ENCODE measurements at regions not wholly inside any gene's neighbourhood (a gene's known extent, or its start where the extent isn't known, plus 50 kb on each side); places are given as distances from the start of the nearest gene placed in this dataset.

DNA sequence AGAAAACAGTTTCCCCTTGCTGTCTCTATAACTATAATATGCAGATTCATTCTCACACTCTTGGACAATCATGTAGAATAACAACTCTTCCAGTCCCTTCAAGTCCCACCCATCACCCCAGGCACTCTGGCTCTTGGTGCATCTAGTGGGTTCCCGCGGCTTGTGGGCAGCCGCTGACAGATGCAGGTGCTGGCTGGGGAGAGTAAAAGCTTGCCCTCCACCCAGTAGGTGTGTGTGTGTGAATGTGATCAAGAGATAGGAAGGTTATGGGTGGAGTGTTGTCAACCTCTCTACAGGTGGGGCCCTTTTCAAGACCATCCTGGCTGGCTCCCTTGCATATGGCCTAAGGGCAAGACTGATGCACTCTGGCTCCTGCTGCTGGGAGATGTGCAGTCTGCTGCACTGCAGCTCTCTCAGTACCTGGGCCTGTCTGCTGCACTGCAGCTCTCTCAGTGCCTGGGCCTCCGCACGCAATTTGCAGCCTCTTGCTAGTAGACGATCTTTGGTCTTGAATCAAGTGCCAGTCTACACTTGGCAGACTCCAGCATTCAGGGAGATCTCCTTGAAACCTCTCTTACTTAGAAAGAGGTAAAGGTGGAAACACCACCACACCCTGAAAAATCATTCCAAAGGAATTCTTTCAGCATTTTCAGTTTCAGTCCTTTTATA is 189.7 kb upstream of the GDNF start:
- no peak for DNase-seq (ENCODE audit: low read depth in 3 of 3)

DNA sequence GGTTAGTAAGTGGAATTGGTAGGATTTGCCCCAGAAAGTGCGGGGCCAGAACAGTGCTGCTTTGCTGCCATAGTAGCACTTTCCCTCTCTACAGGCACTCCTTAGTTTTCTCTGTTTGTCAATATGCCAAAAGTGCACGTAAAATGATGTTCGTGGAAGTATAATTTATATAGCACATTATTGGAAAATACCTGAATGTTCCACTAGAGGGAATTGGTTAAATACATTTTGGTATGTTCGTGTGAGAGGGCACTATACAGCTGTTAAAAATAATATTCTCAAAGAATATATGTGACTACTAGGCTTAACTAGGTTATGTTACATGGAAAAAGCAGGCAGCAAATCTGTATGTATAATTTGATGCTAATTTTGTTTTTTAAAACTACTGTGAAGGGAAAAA is 184.0 kb upstream of the GDNF start:
- no peak for DNase-seq (ENCODE audit: low read depth in 3 of 3)

DNA sequence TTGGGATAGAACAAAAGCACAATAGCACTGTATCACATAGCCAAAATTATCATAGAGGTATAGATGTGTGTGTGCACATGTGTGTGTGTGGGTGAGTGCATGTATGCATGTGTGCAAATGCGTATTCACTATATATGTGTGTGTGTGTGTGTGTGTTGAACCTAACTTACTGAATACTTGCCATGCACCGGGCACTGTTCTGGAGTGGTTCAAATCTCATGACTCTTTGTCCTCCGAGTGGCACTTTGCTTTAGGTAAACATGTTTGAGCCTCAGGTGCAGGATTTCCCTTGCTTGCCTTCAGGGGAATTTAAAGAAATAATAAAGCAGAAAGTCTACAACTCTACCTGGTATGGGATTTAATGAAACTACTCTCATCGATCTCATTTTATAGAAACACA is 183.5 kb upstream of the GDNF start:
- no peak for DNase-seq (ENCODE audit: low read depth in 3 of 3)

- no peak for DNase-seq (ENCODE audit: low read depth in 3 of 3)
Observed at GRCh38 chr5:38022631-38023030, 182.8 kb upstream of the GDNF start.

DNA sequence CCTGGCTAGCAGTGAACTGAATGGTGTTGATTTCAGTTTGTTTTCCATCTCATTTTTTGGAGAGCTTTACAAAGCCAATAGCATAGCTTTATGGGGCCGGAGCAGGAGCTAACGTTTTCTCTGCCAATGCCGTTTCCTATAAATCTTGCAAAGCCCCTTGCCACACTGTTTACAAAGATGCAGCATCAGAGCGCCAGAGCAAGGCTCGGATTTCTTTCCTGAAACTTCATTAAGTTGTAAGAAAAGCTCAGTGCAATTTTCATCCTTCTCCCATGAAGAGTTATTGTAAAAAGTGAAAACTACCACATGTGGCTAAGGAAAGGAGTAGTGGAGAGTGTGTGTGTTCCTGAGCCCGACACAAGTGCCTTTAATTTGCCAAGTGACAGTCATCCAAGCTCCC is 178.2 kb upstream of the GDNF start:
- no peak for DNase-seq (ENCODE audit: low read depth in 3 of 3)

DNA sequence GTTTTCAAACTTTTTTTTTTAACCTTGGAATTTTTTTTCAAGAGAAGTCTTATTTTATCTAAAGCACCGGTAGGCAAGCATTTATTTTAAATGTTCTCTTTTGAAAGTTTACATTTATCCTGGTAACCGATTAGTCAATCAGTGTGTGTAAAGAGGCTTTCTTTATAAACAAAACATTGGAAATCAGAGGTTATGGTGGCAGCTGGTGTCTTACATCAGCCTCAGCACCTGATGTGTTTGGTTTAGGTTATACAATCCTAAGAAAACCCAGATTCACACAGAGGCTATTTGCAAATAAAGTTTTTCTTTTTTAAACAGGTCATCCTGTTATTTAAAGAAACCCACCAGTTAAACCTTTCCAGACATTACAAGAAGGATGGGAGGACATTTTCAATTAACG is 173.3 kb upstream of the GDNF start:
- DNase-seq (ENCODE audit: low read depth in 3 of 3), result no peak

DNA sequence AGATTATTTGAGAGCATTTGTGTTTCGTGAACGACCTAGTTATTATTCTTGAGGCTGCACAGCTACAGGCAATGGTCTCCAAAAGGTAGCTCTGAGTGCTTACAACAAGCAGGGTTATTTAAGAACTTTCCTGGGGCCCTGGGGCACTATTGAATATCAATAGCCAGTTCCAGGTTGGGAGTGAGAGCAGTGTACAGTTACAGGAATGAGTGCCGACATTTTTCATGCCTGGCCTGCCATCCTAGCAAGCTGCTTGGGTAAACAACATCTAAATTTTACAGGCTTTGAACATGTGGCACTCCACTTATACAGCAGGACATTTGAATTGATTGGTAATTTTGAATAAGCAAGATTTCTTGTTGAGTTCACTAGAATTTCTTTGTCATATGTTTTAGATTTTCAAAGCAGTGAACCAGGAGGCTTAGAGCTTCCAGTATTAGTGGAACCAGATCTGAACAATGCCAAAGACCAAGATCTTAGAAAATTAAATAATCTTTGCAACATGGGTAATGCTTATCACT is 171.9 kb upstream of the GDNF start:
- DNase-seq (ENCODE audit: low read depth in 3 of 3), result no peak

DNA sequence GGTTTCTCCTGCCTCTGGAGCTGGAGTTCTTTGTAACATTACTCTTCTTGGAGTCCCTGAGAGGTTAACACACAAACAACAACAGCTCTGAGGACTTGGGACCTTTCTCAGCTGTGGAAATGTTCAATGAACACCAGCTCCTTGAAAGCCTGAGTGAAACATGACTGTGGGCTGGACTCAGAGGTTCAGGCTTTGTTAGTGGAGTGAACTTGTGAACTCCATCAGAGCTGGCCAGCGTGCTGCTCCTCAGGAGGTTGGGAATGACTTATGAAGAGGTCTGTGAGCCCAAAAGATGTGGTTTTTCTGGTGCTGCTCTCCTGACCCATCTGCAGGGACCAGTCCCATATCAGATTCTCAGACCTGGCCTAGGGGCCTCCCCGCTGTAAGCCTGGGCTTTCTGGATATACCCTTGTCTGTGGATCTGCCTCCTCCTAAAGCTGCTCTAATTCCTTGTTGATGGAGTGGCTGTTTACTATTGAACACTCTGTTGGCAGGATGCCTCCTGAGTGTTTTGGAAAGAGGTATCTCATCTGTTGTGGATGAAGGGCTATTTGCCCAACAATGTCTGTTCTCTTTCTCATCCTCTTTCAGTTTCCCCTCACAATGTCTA is 170.0 kb upstream of the GDNF start:
- DNase-seq (ENCODE audit: low read depth in 3 of 3), result no peak

- no peak for DNase-seq (ENCODE audit: low read depth in 3 of 3)
Observed at GRCh38 chr5:38008198-38008597, 168.4 kb upstream of the GDNF start.

GRCh38 chr5:37999593-37999992 is 159.8 kb upstream of the GDNF start:
- DNase-seq (ENCODE audit: low read depth in 3 of 3), result no peak

DNA sequence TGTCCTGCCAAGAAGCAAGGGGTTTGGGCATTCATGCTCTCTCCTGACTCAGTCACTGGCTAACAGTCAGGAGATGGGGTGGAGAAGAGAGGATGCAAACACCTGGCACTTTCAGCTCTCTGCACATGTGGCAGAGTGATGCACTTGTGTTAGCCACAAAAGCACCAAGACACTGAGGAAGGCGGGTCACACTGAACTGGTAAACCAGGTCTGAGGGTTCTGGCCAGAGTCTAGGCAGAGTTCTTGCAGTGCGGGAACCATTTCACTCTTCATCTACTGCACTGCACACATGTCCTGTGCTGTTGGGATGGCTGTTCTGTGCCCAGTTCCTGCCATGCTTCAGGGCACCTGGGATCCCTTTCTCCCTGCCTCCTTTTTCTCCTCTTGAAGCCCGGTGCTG is 157.1 kb upstream of the GDNF start:
- DNase-seq (ENCODE audit: low read depth in 3 of 3), result no peak

DNA sequence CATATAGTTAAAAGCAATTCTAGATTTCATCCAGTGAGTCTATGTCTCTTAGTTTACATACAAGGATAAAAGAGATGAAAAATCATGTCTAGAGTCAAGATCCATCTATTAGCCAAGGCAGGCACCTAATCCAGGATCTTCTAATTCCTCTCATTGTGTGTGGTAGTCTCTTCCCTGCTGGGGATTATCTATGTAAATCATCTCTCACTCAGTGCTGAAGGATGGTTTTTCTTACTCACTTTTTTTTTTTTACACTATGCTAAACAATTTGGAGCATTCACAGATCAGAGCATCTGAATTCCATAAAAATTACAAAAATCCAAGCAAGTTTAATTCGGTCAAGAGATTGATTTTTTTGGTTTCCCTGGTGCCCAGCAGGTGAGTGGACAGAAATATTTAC is 154.9 kb upstream of the GDNF start:
- DNase-seq (ENCODE audit: low read depth in 3 of 3), result no peak

- no peak for DNase-seq (ENCODE audit: low read depth in 3 of 3)
Observed at GRCh38 chr5:37991301-37992299, 151.8 kb upstream of the GDNF start.

DNA sequence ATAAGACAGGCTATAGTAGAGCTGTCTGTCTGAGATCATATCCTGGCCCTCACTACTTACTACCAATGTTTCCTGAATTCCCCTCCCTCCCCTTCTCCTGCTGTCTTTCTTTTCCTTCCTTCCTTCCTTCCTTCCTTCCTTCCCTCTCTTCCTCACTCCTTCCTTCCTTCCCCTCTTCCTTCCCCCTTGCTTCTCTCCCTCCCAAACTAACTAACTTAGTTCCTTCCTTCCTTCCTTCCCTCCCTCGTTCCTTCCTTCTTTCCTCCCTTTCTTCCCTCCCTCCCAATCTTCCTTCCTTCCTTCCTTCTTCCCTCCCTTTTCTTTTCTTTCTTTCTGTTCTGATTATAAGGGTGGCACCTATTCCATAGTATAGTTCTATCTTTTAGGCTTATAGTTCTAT is 150.0 kb upstream of the GDNF start:
- no peak for DNase-seq (ENCODE audit: low read depth in 3 of 3)

- DNase-seq (ENCODE audit: low read depth in 3 of 3), result no peak
Observed at GRCh38 chr5:37988454-37989046, 148.7 kb upstream of the GDNF start.

DNA sequence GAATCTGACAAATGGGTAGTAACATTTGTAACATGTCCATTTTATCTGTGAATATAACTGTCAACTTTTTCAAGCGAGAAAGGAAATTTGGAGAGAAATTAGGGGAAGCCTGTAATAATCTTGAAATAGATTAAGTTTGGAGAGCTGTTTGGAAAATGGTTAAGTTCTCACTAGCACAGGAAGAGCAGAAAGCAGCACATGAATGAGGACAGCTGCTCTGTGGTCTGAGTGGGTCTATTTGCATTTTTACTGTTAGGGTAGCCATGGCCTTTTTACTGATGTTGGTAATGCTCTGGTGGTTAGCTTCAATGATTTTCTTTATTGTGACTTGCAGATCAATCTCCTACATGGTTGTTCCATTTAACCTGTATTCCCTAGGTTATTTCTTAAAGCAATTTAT is 144.5 kb upstream of the GDNF start:
- no peak for DNase-seq (ENCODE audit: low read depth in 3 of 3)

GRCh38 chr5:37983463-37983862 is 143.6 kb upstream of the GDNF start:
- no peak for DNase-seq (ENCODE audit: low read depth in 3 of 3)

GRCh38 chr5:37979559-37979958 is 139.7 kb upstream of the GDNF start:
- no peak for DNase-seq (ENCODE audit: low read depth in 3 of 3)

- DNase-seq (ENCODE audit: low read depth in 3 of 3), result no peak
Observed at GRCh38 chr5:37975531-37975930, 135.7 kb upstream of the GDNF start.

GRCh38 chr5:37971483-37972024 is 131.7 kb upstream of the GDNF start:
- DNase-seq (ENCODE audit: low read depth in 3 of 3), result no peak

DNA sequence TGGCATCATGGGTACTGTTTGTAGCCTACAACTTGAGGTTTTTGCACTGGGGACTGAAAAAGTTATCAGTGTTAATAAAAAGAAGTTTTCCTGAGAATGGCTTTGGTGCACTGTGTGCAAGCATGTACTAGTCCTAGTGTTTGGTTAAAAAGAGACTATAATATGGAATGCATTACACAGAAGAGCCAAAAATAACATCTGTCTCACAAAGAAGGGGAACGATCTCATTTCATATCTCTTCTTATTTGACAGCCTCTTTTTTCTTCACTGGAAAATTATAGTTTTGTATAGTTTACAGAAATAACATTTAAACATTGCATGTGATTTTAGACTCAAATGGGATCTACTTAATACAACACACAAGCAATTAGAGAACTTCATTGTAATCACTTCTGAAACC is 127.0 kb upstream of the GDNF start:
- no peak for DNase-seq (ENCODE audit: low read depth in 3 of 3)

DNA sequence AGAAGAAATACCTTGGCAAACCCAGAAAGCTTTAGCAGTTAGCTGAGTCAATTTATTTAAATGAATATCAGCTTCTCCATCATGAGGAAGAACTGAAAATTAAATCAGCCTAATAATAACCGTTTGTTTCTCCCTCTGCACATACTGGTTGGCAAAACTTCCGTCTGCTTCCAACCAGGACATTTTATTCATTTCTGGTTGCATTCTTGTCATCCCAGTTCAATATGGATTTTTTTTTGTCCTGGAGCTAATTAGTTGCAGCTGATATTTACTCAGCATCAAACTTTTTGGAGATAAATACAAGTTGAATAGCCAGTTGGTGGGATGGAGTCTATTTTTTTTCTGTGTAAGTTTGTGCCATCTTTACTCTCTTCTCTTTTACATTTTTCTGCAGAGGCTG is 126.5 kb upstream of the GDNF start:
- no peak for DNase-seq (ENCODE audit: low read depth in 3 of 3)
